HepG2 (cell line): ENCODE measurements at regions not wholly inside any gene's neighbourhood (a gene's known extent, or its start where the extent isn't known, plus 50 kb on each side); places are given as distances from the start of the nearest gene placed in this dataset.

Source experiments
- ATAC-seq: fragments of 200-7000 bp; cut with Tn5 transposase; 3 replicates; pipeline ENCODE4 v1.9.1; 2020; ENCODE audit warnings: mild to moderate bottlenecking, moderate library complexity
- BruUV-seq: library from RNA; stranded (reverse); fragments of 400-500 nt; replicated peaks from 2 replicates; lab custom pipeline; 2021; lab: Mats Ljungman, UMichigan
- CTCF ChIA-PET: fragments of 300-600 bp; formaldehyde crosslinking; extraction: SDS; loops from one replicate; lab custom pipeline; 2021; ENCODE audit warnings: low total read pairs, inconsistent platforms, low intra/inter-chr PET ratio; lab: Yijun Ruan, JAX
- POLR2A ChIA-PET: fragments of 350-600 bp; sonication (Branson Sonifier 250); formaldehyde crosslinking; loops from one replicate; lab custom pipeline; 2020; ENCODE audit warnings: antibody characterized with exemption, inconsistent platforms; lab: Yijun Ruan, JAX
- DNase-seq: peaks from one replicate; pipeline ENCODE4 v3.0.0-alpha.2; 2015; ENCODE audit warnings: low spot score
- FAIRE-seq: peaks from 3 replicates; lab custom pipeline; 2011; peaks lifted over from hg19 to GRCh38; lab: Jason Lieb, UNC
- H2AFZ ChIP-seq: one replicate; pipeline ENCODE4 v1.6.1; 2011; ENCODE audit warnings: low read length, inconsistent platforms
- H3K27ac ChIP-seq: fragments of 300-600 bp; 3 replicates; pipeline ENCODE4 v1.8.0; 2011; ENCODE audit warnings: mixed run types, mild to moderate bottlenecking, mixed read lengths, low read length, inconsistent platforms; ENCODE audit not compliant: insufficient read depth; ENCODE audit errors: extremely low read length
- H3K27me3 ChIP-seq, 2 experiments: fragments of 200-600 bp in 1 of 2; 2 replicates in 1 of 2; 3 replicates in 1 of 2; pipeline versions ENCODE4 v1.6.0 to v1.8.0; 2011; ENCODE audit warnings: low read length in 2 of 2, mild to moderate bottlenecking in 2 of 2, moderate library complexity in 2 of 2, inconsistent platforms in 1 of 2; ENCODE audit not compliant: insufficient read depth in 2 of 2, control insufficient read depth in 1 of 2
- H3K36me3 ChIP-seq, 2 experiments: fragments of 200-600 bp in 1 of 2; replicated peaks in 1 of 2; 2 replicates in 1 of 2; 3 replicates in 1 of 2; pipeline versions ENCODE4 v1.5.1 to v1.8.0; 2011; ENCODE audit warnings: low read length in 2 of 2, inconsistent platforms in 1 of 2; ENCODE audit not compliant: insufficient read depth in 2 of 2, control insufficient read depth in 1 of 2
- H3K4me1 ChIP-seq: 2 replicates; pipeline ENCODE4 v1.5.1; 2012; ENCODE audit warnings: low read length, inconsistent platforms; ENCODE audit not compliant: insufficient read depth
- H3K4me2 ChIP-seq: 2 replicates; pipeline ENCODE4 v1.6.0; 2011; ENCODE audit warnings: low read depth, low read length, inconsistent platforms
- H3K4me3 ChIP-seq, 3 experiments: fragments of 200-600 bp in 1 of 3; sonication (generic), shearing (Covaris generic) in 1 of 3; replicated peaks in 1 of 3; 2 replicates each; pipeline ENCODE4 v1.5.1; 2011 to 2016; ENCODE audit warnings: low read length in 3 of 3, inconsistent platforms in 2 of 3, low read depth in 2 of 3, mild to moderate bottlenecking in 2 of 3, control low read depth in 1 of 3, mixed read lengths in 1 of 3; ENCODE audit not compliant: insufficient read depth in 1 of 3
- H3K79me2 ChIP-seq: one replicate; pipeline ENCODE4 v1.6.1; 2011; ENCODE audit warnings: low read length, inconsistent platforms; ENCODE audit not compliant: insufficient read depth
- H3K9ac ChIP-seq: 2 replicates; pipeline ENCODE4 v1.6.0; 2011; ENCODE audit warnings: mild to moderate bottlenecking, low read depth, low read length, inconsistent platforms; ENCODE audit not compliant: insufficient read depth
- H3K9me3 ChIP-seq: 2 replicates; pipeline ENCODE4 v1.5.1; 2012; ENCODE audit warnings: mild to moderate bottlenecking, low read length
- H4K20me1 ChIP-seq: 2 replicates; pipeline ENCODE4 v1.6.0; 2011; ENCODE audit warnings: inconsistent platforms, mild to moderate bottlenecking, low read length, moderate library complexity; ENCODE audit not compliant: insufficient read depth
- FOXP4 ChIP-seq: sonication (generic); formaldehyde crosslinking; IDR thresholded peaks from 2 replicates; pipeline ENCODE4 v1.4.0; 2020; ENCODE audit warnings: missing genetic modification reagents
- HNRNPK ChIP-seq: fragments of 200-400 bp; formaldehyde crosslinking; IDR thresholded peaks from 2 replicates; pipeline ENCODE4 v1.6.1; 2018; ENCODE audit warnings: low read length, low read depth, moderate library complexity, mild to moderate bottlenecking; ENCODE audit not compliant: poor library complexity, severe bottlenecking
- MED13 ChIP-seq: sonication (generic); formaldehyde crosslinking; IDR thresholded peaks from 2 replicates; pipeline ENCODE4 v1.5.0; 2020; ENCODE audit warnings: missing genetic modification reagents
- MED8 ChIP-seq: sonication (generic); formaldehyde crosslinking; IDR thresholded peaks from 2 replicates; pipeline ENCODE4 v1.8.1; 2023; ENCODE audit warnings: mild to moderate bottlenecking, missing genetic modification reagents; ENCODE audit not compliant: insufficient replicate concordance
- PCBP1 ChIP-seq: fragments of 200-400 bp; formaldehyde crosslinking; IDR thresholded peaks from 2 replicates; pipeline ENCODE4 v1.6.1; 2017; ENCODE audit warnings: mild to moderate bottlenecking, low read depth, low read length, borderline replicate concordance
- PCBP2 ChIP-seq: fragments of 200-400 bp; formaldehyde crosslinking; optimal IDR thresholded peaks from 2 replicates; pipeline ENCODE3; 2018; ENCODE audit warnings: low read length, low read depth; ENCODE audit not compliant: poor library complexity, severe bottlenecking
- SIN3B ChIP-seq: fragments of 150-350 bp; IDR thresholded peaks from 2 replicates; pipeline ENCODE4 v1.6.1; 2014; ENCODE audit warnings: low read length
- SKIL ChIP-seq: sonication (generic); formaldehyde crosslinking; IDR thresholded peaks from 2 replicates; pipeline ENCODE4 v1.8.0; 2022; ENCODE audit warnings: missing genetic modification reagents, mild to moderate bottlenecking, moderate library complexity, borderline replicate concordance
- TCF12 ChIP-seq, 2 experiments: fragments of 450-650 bp in 1 of 2; sonication (generic) in 1 of 2; formaldehyde crosslinking in 1 of 2; IDR thresholded peaks; 2 replicates each; pipeline versions ENCODE4 v1.6.1 to v1.8.0; 2017 to 2022; ENCODE audit warnings: antibody characterized with exemption in 1 of 2, mild to moderate bottlenecking in 1 of 2, missing genetic modification reagents in 1 of 2, moderate library complexity in 1 of 2
- ZFP91 ChIP-seq: sonication (generic); formaldehyde crosslinking; IDR thresholded peaks from 2 replicates; pipeline ENCODE4 v1.9.0; 2022; ENCODE audit warnings: missing genetic modification reagents, mild to moderate bottlenecking, borderline replicate concordance
- ZGPAT ChIP-seq: IDR thresholded peaks from 2 replicates; pipeline ENCODE4 v1.6.1; 2016; ENCODE audit warnings: mild to moderate bottlenecking
- ZNF362 ChIP-seq: sonication (generic); formaldehyde crosslinking; IDR thresholded peaks from 2 replicates; pipeline ENCODE4 v1.4.0; 2020; ENCODE audit warnings: missing genetic modification reagents, mild to moderate bottlenecking, borderline replicate concordance
- ZNF382 ChIP-seq: sonication (generic); formaldehyde crosslinking; IDR thresholded peaks from 2 replicates; pipeline ENCODE4 v1.5.0; 2020; ENCODE audit warnings: missing genetic modification reagents, mild to moderate bottlenecking, borderline replicate concordance
- ZNF616 ChIP-seq: sonication (generic); formaldehyde crosslinking; IDR thresholded peaks from 2 replicates; pipeline ENCODE4 v1.5.0; 2020; ENCODE audit warnings: low read depth, mild to moderate bottlenecking, missing genetic modification reagents
- ZNF746 ChIP-seq: sonication (generic); formaldehyde crosslinking; IDR thresholded peaks from 2 replicates; pipeline ENCODE4 v1.8.0; 2022; ENCODE audit warnings: mild to moderate bottlenecking, missing genetic modification reagents
- WGBS: methylation state at CpG from one replicate; pipeline ENCODE4 v1.1.6; 2017; ENCODE audit warnings: low lambda C conversion rate; 5-methylcytosine and 5-hydroxymethylcytosine counted together
- in situ Hi-C: cut with HindIII; loops from 2 replicates; pipeline ENCODE4 v1.10.0; 2017; ENCODE audit warnings: low pct_unique_long_range_greater_than_20kb; ENCODE audit not compliant: extremely low pct_ligation_motif_present
- intact Hi-C: fragments of 100-400 bp; cut with micrococcal nuclease; formaldehyde crosslinking; loops from one replicate; pipeline ENCODE4 v1.10.0; 2022; ENCODE audit not compliant: unreplicated experiment

- Histone ChIP-seq H3K4me3 (no peak overlapping the region), H3K9me3 (no peaks in the 10 kb centered on the region), H3K36me3 (no peaks in the 10 kb centered on the region), H3K79me2 (no peaks in the 10 kb centered on the region), H4K20me1 (no peaks in the 10 kb centered on the region), H3K4me2 (no peak overlapping the region), H2AFZ (no peak overlapping the region), H3K4me1 (peaks cover 12% of the 10 kb centered on the region), H3K9ac (no peak overlapping the region), H3K27ac (no peak overlapping the region), H3K27me3 (no peaks in the 10 kb centered on the region)
- DNase-seq (no peak), ATAC-seq (no peak), FAIRE-seq (no peak)
- POLR2A ChIA-PET, result no interaction called here
- CTCF ChIA-PET, result no interaction called here
- no TSS peak for BruUV-seq
- WGBS, result 93% methylated on average over 2 of the region's 2 CpGs
- intact Hi-C loops, result no loop called here
- in situ Hi-C loops, result no loop called here
- TF ChIP-seq PCBP2 (peak; percentile 80), MED8 (no peak), ZNF362 (CRISPR knock-in tag) (no peak), TCF12 (IDR thresholded peaks at IDR 0.05) (no peak), TCF12 (CRISPR knock-in tag; IDR thresholded peaks at IDR 0.05) (no peak), ZNF382 (CRISPR knock-in tag) (no peak), SKIL (CRISPR knock-in tag) (no peak), ZNF746 (no peak), FOXP4 (CRISPR knock-in tag) (no peak), SIN3B (no peak), HNRNPK (peak; percentile 91), ZGPAT (CRISPR knock-in tag) (no peak), PCBP1 (peak; percentile 65; the same call in 1 of the 2 replicates), ZFP91 (CRISPR knock-in tag) (no peak), MED13 (CRISPR knock-in tag) (no peak), ZNF616 (CRISPR knock-in tag) (no peak)
Observed at GRCh38 chr4:123640824-123641223, 244.2 kb downstream of the SPRY1 start.
